Smooth muscle cell (in vitro differentiated cells): ENCODE measurements at regions not wholly inside any gene's neighbourhood (a gene's known extent, or its start where the extent isn't known, plus 50 kb on each side); places are given as distances from the start of the nearest gene placed in this dataset.
A peak's percentile ranks its signal among the peaks of the same experiment; 100 is the strongest.

Experiments used
- DNase-seq: peaks from one replicate; lab custom pipeline; 2025; ENCODE audit not compliant: unreplicated experiment; lab: John Stamatoyannopoulos, UW
- H2AFZ ChIP-seq: fragments of 200-600 bp; sonication (generic); 2 replicates; pipeline ENCODE4 v1.6.0; 2016; ENCODE audit warnings: antibody characterized with exemption, low read depth, mild to moderate bottlenecking
- H3F3A ChIP-seq: fragments of 200-600 bp; sonication (generic); 2 replicates; pipeline ENCODE4 v1.6.0; 2017; ENCODE audit warnings: antibody characterized with exemption, low read depth
- H3K27ac ChIP-seq: fragments of 200-600 bp; sonication (generic); 2 replicates; pipeline ENCODE4 v1.5.1; 2016; ENCODE audit warnings: low read depth, mild to moderate bottlenecking
- H3K27me3 ChIP-seq: fragments of 200-600 bp; sonication (generic); 2 replicates; pipeline ENCODE4 v1.6.1; 2016; ENCODE audit warnings: low read depth, mild to moderate bottlenecking
- H3K36me3 ChIP-seq: fragments of 200-600 bp; sonication (generic); 2 replicates; pipeline ENCODE4 v1.5.1; 2016; ENCODE audit warnings: low read depth
- H3K4me1 ChIP-seq: fragments of 200-600 bp; sonication (generic); 2 replicates; pipeline ENCODE4 v1.5.1; 2016; ENCODE audit warnings: low read depth
- H3K4me2 ChIP-seq: fragments of 200-600 bp; sonication (generic); 2 replicates; pipeline ENCODE4 v1.6.0; 2016; ENCODE audit warnings: mild to moderate bottlenecking
- H3K4me3 ChIP-seq: fragments of 200-600 bp; sonication (generic); 2 replicates; pipeline ENCODE4 v1.5.1; 2016; ENCODE audit warnings: mild to moderate bottlenecking
- H3K79me2 ChIP-seq: fragments of 200-600 bp; sonication (generic); 2 replicates; pipeline ENCODE4 v1.6.0; 2016; ENCODE audit warnings: low read depth, mild to moderate bottlenecking
- H3K9ac ChIP-seq: fragments of 200-600 bp; sonication (generic); 2 replicates; pipeline ENCODE4 v1.6.0; 2016; ENCODE audit warnings: low read depth
- H3K9me3 ChIP-seq: fragments of 200-600 bp; sonication (generic); replicated peaks from 2 replicates; pipeline ENCODE4 v1.5.1; 2016; ENCODE audit warnings: low read depth
- H4K20me1 ChIP-seq: fragments of 200-600 bp; sonication (generic); 2 replicates; pipeline ENCODE4 v1.6.0; 2016; ENCODE audit warnings: low read depth
- WGBS: methylation state at CpG from one replicate; pipeline ENCODE4 v1.1.7; 2016; ENCODE audit warnings: low lambda C conversion rate; 5-methylcytosine and 5-hydroxymethylcytosine counted together
- TF ChIP-seq, protein P1 (sequence below): fragments of 200-600 bp; sonication (generic); IDR thresholded peaks from 2 replicates; pipeline ENCODE4 v1.5.1; 2017; ENCODE audit warnings: borderline replicate concordance, mild to moderate bottlenecking, antibody characterized with exemption; ENCODE audit not compliant: insufficient read depth, poor library complexity, severe bottlenecking

DNA sequence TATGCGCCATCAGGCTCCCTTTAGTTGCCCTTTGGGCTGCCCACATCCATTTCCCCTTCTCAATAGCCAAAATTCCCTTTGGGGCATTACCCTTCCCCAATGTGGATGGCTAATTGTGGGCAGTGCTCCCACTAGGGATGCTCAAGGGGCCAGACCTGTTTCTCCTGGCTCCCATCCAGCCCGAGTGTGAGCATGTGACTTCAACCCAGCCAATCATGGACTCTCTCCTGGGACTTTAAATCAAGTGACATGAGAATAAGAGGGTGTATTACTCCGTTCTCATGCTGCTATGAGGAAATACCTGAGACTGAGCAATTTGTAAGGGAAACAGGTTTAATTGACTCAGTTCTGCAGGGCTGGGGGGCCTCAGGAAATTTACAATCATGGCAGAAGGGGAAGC, 60.9 kb upstream of the WSB1 start:
- H3K4me2 ChIP-seq: no peak overlapping the region
- H3K27ac ChIP-seq: no peak overlapping the region
- no peaks in the 10 kb centered on the region for H3K4me1 ChIP-seq
- no peaks in the 10 kb centered on the region for H4K20me1 ChIP-seq
- TF ChIP-seq, protein P1, sequence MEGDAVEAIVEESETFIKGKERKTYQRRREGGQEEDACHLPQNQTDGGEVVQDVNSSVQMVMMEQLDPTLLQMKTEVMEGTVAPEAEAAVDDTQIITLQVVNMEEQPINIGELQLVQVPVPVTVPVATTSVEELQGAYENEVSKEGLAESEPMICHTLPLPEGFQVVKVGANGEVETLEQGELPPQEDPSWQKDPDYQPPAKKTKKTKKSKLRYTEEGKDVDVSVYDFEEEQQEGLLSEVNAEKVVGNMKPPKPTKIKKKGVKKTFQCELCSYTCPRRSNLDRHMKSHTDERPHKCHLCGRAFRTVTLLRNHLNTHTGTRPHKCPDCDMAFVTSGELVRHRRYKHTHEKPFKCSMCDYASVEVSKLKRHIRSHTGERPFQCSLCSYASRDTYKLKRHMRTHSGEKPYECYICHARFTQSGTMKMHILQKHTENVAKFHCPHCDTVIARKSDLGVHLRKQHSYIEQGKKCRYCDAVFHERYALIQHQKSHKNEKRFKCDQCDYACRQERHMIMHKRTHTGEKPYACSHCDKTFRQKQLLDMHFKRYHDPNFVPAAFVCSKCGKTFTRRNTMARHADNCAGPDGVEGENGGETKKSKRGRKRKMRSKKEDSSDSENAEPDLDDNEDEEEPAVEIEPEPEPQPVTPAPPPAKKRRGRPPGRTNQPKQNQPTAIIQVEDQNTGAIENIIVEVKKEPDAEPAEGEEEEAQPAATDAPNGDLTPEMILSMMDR: no peak
- H3K27me3 ChIP-seq: no peaks in the 10 kb centered on the region
- no peaks in the 10 kb centered on the region for H3F3A ChIP-seq
- no peaks in the 10 kb centered on the region for H3K9me3 ChIP-seq
- WGBS: 89% methylated on average over 3 of the region's 3 CpGs
- no peaks in the 10 kb centered on the region for H3K79me2 ChIP-seq
- H3K36me3 ChIP-seq: no peaks in the 10 kb centered on the region
- no peak for DNase-seq
- H3K4me3 ChIP-seq: no peak overlapping the region
- H3K9ac ChIP-seq: no peak overlapping the region
- H2AFZ ChIP-seq: no peak overlapping the region

DNA sequence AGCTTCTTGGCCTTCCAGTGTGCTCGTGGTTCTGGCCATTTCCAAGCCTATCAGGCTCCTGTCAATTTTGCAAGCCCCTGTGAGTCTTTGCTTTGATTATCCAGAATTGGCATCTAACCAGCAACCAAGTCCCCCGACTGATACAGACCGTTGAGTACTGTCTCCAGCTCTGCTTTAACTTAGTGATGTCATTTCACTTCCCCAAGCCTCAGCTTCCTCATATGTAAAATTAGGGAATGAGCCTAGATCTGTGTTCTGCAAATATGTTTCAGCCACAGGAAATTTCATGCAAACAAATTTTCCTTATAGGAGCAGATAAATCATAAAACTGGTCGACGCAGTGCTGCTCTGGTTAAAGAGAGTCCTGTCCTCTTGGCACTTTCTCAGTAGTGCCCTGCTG, 60.1 kb upstream of the WSB1 start:
- no peaks in the 10 kb centered on the region for H3K79me2 ChIP-seq
- H3K4me2 ChIP-seq: no peak overlapping the region
- WGBS: 77% methylated on average over 5 of the region's 5 CpGs

DNA sequence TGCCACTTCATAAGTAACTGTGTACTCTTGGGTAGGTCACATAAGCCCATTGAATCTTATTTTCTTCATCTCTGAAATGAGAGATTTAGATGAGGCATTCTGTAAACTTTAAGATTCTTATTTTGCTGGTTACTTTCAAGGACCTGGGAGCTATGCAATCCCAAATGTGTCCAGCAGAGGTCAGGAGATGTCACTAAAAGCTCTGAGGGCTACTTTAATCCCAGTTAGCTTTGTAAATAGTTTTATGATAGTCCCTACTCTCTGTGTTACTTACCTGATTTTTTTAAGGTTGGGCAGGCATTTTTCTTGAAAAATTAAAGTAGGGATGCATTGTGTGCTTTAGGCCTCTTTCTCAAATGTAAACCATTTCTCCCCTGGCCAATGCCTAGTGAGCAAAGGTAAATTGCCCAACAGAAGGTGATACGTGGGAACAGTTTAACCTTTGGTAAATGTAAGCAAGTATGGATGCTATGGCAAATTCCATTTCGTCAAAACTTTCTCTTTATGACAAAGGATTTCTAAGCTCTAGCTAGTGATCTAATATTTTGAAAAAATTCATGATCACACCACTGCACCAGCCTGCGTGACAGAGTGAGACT, 57.1 kb upstream of the WSB1 start:
- TF ChIP-seq, protein P1: peak; percentile 96
- Histone ChIP-seq H2AFZ (no peak overlapping the region), H3K9ac (no peak overlapping the region), H3K9me3 (no peaks in the 10 kb centered on the region), H3K27ac (no peak overlapping the region), H3K79me2 (no peaks in the 10 kb centered on the region), H4K20me1 (no peaks in the 10 kb centered on the region), H3F3A (no peaks in the 10 kb centered on the region), H3K36me3 (no peaks in the 10 kb centered on the region), H3K4me3 (no peak overlapping the region), H3K27me3 (no peaks in the 10 kb centered on the region), H3K4me1 (no peaks in the 10 kb centered on the region), H3K4me2 (no peak overlapping the region)
- DNase-seq: peak; percentile 25
- 61% methylated on average over 3 of the region's 3 CpGs for WGBS

More for the DNA sequence above, 60.1 kb upstream of the WSB1 start:
- Histone ChIP-seq H3K36me3 (no peaks in the 10 kb centered on the region), H3K27ac (no peak overlapping the region), H3K27me3 (no peaks in the 10 kb centered on the region), H4K20me1 (no peaks in the 10 kb centered on the region), H2AFZ (no peak overlapping the region), H3K9ac (no peak overlapping the region), H3K4me3 (no peak overlapping the region), H3K9me3 (no peaks in the 10 kb centered on the region), H3F3A (no peaks in the 10 kb centered on the region), H3K4me1 (no peaks in the 10 kb centered on the region)
- DNase-seq: no peak
- TF ChIP-seq, protein P1: no peak

DNA sequence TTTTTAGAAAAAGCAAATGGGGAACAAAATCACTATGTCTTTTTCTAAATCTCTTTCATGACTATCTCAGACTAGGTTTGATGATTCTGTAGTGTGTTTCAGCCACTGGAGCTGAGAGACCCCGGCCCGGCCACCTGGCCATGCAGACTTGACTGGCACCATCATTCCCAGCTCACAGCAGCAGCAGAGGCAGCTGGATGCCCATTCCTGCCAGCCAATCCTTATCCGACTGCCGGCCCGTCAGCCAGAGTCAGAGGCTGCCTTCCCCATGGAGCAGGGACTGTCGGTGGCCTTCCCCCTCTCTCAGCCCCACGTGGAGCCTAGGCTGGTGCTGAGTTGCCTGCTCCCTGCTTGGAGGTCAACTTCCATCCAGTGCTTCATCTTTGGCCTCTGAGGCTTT, 56.0 kb upstream of the WSB1 start:
- WGBS: 84% methylated on average over 7 of the region's 7 CpGs

More for the DNA sequence above, 56.0 kb upstream of the WSB1 start:
- peaks cover 3% of the 10 kb centered on the region for H3F3A ChIP-seq
- no peak overlapping the region for H3K9ac ChIP-seq
- H3K79me2 ChIP-seq: no peaks in the 10 kb centered on the region
- DNase-seq: no peak
- H2AFZ ChIP-seq: no peak overlapping the region
- no peak overlapping the region for H3K4me2 ChIP-seq
- no peaks in the 10 kb centered on the region for H3K36me3 ChIP-seq
- H3K4me1 ChIP-seq: no peaks in the 10 kb centered on the region
- TF ChIP-seq, protein P1: no peak
- H3K9me3 ChIP-seq: no peaks in the 10 kb centered on the region
- H3K4me3 ChIP-seq: no peak overlapping the region
- no peaks in the 10 kb centered on the region for H4K20me1 ChIP-seq
- no peaks in the 10 kb centered on the region for H3K27me3 ChIP-seq
- H3K27ac ChIP-seq: no peak overlapping the region
